ENCODE measurements at regions not wholly inside any gene's neighbourhood (a gene's known extent, or its start where the extent isn't known, plus 50 kb on each side); places are given as distances from the start of the nearest gene placed in this dataset.

- H3K27me3 ChIP-seq = no peaks in the 10 kb centered on the region
- peaks cover 7 to 29% of the 10 kb centered on the region in 2 donors for H3K9me3 ChIP-seq
- H3K36me3 ChIP-seq = no peaks in the 10 kb centered on the region
- H3K4me1 ChIP-seq = no peaks in the 10 kb centered on the region
- DNase-seq (ENCODE audit: low spot score in 2 of 2) = no peak
- TF ChIP-seq POLR2A (IDR thresholded peaks at IDR 0.05) = no peak
- no peak for TF ChIP-seq CTCF (IDR thresholded peaks at IDR 0.05)
- TF ChIP-seq POLR2AphosphoS5 (IDR thresholded peaks at IDR 0.05) = no peak
- intact Hi-C loops (cut with DNase I; ENCODE audit: low total_unique reads) = no loop called here
- H3K27ac ChIP-seq = no peak overlapping the region
- no peak overlapping the region for H3K4me3 ChIP-seq
Measured at GRCh38 chr2:48838029-48838428, 82.5 kb upstream of the LHCGR start.

- Histone ChIP-seq H3K27ac (no peak overlapping the region), H3K4me3 (no peak overlapping the region), H3K4me1 (no peaks in the 10 kb centered on the region), H3K27me3 (no peaks in the 10 kb centered on the region), H3K36me3 (no peaks in the 10 kb centered on the region), H3K9me3 (peaks cover 7 to 19% of the 10 kb centered on the region in 2 donors)
- DNase-seq (ENCODE audit: low spot score in 2 of 2) = no peak
- intact Hi-C loops (cut with DNase I; ENCODE audit: low total_unique reads) = no loop called here
- TF ChIP-seq POLR2AphosphoS5 (IDR thresholded peaks at IDR 0.05) = no peak
- TF ChIP-seq POLR2A (IDR thresholded peaks at IDR 0.05) = no peak
- no peak for TF ChIP-seq CTCF (IDR thresholded peaks at IDR 0.05)
Measured at GRCh38 chr2:48829569-48829968, 74.0 kb upstream of the LHCGR start.

- no peak overlapping the region for H3K27ac ChIP-seq
- no peaks in the 10 kb centered on the region for H3K36me3 ChIP-seq
- intact Hi-C loops (cut with DNase I; ENCODE audit: low total_unique reads) = no loop called here
- no peak for DNase-seq (ENCODE audit: low spot score in 2 of 2)
- no peaks in the 10 kb centered on the region for H3K27me3 ChIP-seq
- no peak overlapping the region for H3K4me3 ChIP-seq
- peaks cover 6 to 15% of the 10 kb centered on the region in 2 donors for H3K9me3 ChIP-seq
- H3K4me1 ChIP-seq = no peaks in the 10 kb centered on the region
- TF ChIP-seq POLR2AphosphoS5 (IDR thresholded peaks at IDR 0.05) (no peak), CTCF (IDR thresholded peaks at IDR 0.05) (no peak), POLR2A (IDR thresholded peaks at IDR 0.05) (no peak)
Measured at GRCh38 chr2:48829036-48829435, 73.5 kb upstream of the LHCGR start.

GRCh38 chr2:48826986-48827385, 71.5 kb upstream of the LHCGR start:
- Histone ChIP-seq H3K36me3 (no peaks in the 10 kb centered on the region), H3K4me1 (no peaks in the 10 kb centered on the region), H3K27me3 (no peaks in the 10 kb centered on the region), H3K9me3 (peaks cover 0 to 2% of the 10 kb centered on the region in 2 donors), H3K27ac (no peak overlapping the region), H3K4me3 (no peak overlapping the region)
- no peak for DNase-seq (ENCODE audit: low spot score in 2 of 2)
- intact Hi-C loops (cut with DNase I; ENCODE audit: low total_unique reads) = no loop called here
- no peak for TF ChIP-seq POLR2A (IDR thresholded peaks at IDR 0.05)
- TF ChIP-seq CTCF (IDR thresholded peaks at IDR 0.05) = no peak
- no peak for TF ChIP-seq POLR2AphosphoS5 (IDR thresholded peaks at IDR 0.05)

- Histone ChIP-seq H3K9me3 (no peaks in the 10 kb centered on the region), H3K4me1 (no peaks in the 10 kb centered on the region), H3K27me3 (no peaks in the 10 kb centered on the region), H3K4me3 (no peak overlapping the region), H3K27ac (no peak overlapping the region), H3K36me3 (no peaks in the 10 kb centered on the region)
- DNase-seq (ENCODE audit: low spot score in 2 of 2) = no peak
- TF ChIP-seq POLR2AphosphoS5 (IDR thresholded peaks at IDR 0.05) (no peak), POLR2A (IDR thresholded peaks at IDR 0.05) (no peak), CTCF (IDR thresholded peaks at IDR 0.05) (no peak)
- intact Hi-C loops (cut with DNase I; ENCODE audit: low total_unique reads) = no loop called here
Measured at GRCh38 chr2:48824116-48824515, 68.6 kb upstream of the LHCGR start.
